Trophoblast cell (in vitro differentiated cells and primary cell): ENCODE measurements at regions not wholly inside any gene's neighbourhood (a gene's known extent, or its start where the extent isn't known, plus 50 kb on each side); places are given as distances from the start of the nearest gene placed in this dataset.

ENCODE experiments used
- DNase-seq, 2 donors: peaks; one replicate each; pipeline ENCODE4 v3.0.0-alpha.2; 2016
- H2AFZ ChIP-seq: 2 replicates; pipeline ENCODE4 v1.6.1; 2013; ENCODE audit warnings: low read length, moderate library complexity, mild to moderate bottlenecking; ENCODE audit not compliant: insufficient read depth, poor library complexity
- H2AK5ac ChIP-seq: 2 replicates; pipeline ENCODE4 v1.6.1; 2013; ENCODE audit warnings: mild to moderate bottlenecking, low read length
- H2BK120ac ChIP-seq: 2 replicates; pipeline ENCODE4 v1.6.1; 2013; ENCODE audit warnings: low read length, mild to moderate bottlenecking, moderate library complexity; ENCODE audit not compliant: insufficient read depth, poor library complexity
- H2BK12ac ChIP-seq: 2 replicates; pipeline ENCODE4 v1.6.1; 2013; ENCODE audit warnings: mild to moderate bottlenecking, low read length, moderate library complexity
- H2BK5ac ChIP-seq: 2 replicates; pipeline ENCODE4 v1.6.1; 2013; ENCODE audit warnings: low read length, low read depth, moderate library complexity, mild to moderate bottlenecking; ENCODE audit not compliant: poor library complexity
- H3K14ac ChIP-seq: 2 replicates; pipeline ENCODE4 v1.6.1; 2013; ENCODE audit warnings: mild to moderate bottlenecking, low read length
- H3K18ac ChIP-seq: 2 replicates; pipeline ENCODE4 v1.6.1; 2013; ENCODE audit warnings: mild to moderate bottlenecking, low read length
- H3K23ac ChIP-seq: 2 replicates; pipeline ENCODE4 v1.6.1; 2013; ENCODE audit warnings: low read length
- H3K27ac ChIP-seq: 2 replicates; pipeline ENCODE4 v1.5.1; 2013; ENCODE audit warnings: low read depth, mild to moderate bottlenecking, inconsistent platforms, low read length, moderate library complexity
- H3K27me3 ChIP-seq: 2 replicates; pipeline ENCODE4 v1.6.1; 2013; ENCODE audit warnings: inconsistent platforms, mild to moderate bottlenecking, low read length, moderate library complexity; ENCODE audit not compliant: insufficient read depth
- H3K36me3 ChIP-seq, 2 experiments: 1 replicate in 1 of 2; 2 replicates in 1 of 2; pipeline ENCODE4 v1.6.1; 2013; ENCODE audit warnings: low read length in 2 of 2, mild to moderate bottlenecking in 2 of 2, moderate library complexity in 1 of 2; ENCODE audit not compliant: insufficient read depth in 2 of 2, control insufficient read depth in 1 of 2
- H3K4ac ChIP-seq: 2 replicates; pipeline ENCODE4 v1.6.1; 2013; ENCODE audit warnings: low read depth, mild to moderate bottlenecking, low read length, moderate library complexity
- H3K4me1 ChIP-seq, 2 experiments: 1 replicate in 1 of 2; 2 replicates in 1 of 2; pipeline ENCODE4 v1.6.1; 2013; ENCODE audit warnings: low read length in 2 of 2, mild to moderate bottlenecking in 2 of 2, moderate library complexity in 1 of 2; ENCODE audit not compliant: insufficient read depth in 2 of 2, control insufficient read depth in 1 of 2
- H3K4me2 ChIP-seq: 2 replicates; pipeline ENCODE4 v1.6.1; 2013; ENCODE audit warnings: inconsistent platforms, mild to moderate bottlenecking, low read length, moderate library complexity
- H3K4me3 ChIP-seq: 2 replicates; pipeline ENCODE4 v1.5.1; 2013; ENCODE audit warnings: mild to moderate bottlenecking, low read depth, low read length, inconsistent platforms
- H3K79me1 ChIP-seq: one replicate; pipeline ENCODE4 v1.6.1; 2013; ENCODE audit warnings: low read length
- H3K79me2 ChIP-seq: 2 replicates; pipeline ENCODE4 v1.6.1; 2013; ENCODE audit warnings: low read length, mild to moderate bottlenecking; ENCODE audit not compliant: control insufficient read depth, insufficient read depth, poor library complexity
- H3K9ac ChIP-seq: 2 replicates; pipeline ENCODE4 v1.6.1; 2013; ENCODE audit warnings: mild to moderate bottlenecking, low read length
- H3K9me3 ChIP-seq: 2 replicates; pipeline ENCODE4 v1.6.1; 2013; ENCODE audit warnings: low read depth, mild to moderate bottlenecking, control low read depth, inconsistent platforms, low read length; ENCODE audit not compliant: insufficient read depth
- H4K12ac ChIP-seq: 2 replicates; pipeline ENCODE4 v1.6.1; 2013; ENCODE audit warnings: low read depth, mild to moderate bottlenecking, low read length, moderate library complexity
- H4K8ac ChIP-seq: 2 replicates; pipeline ENCODE4 v1.6.1; 2013; ENCODE audit warnings: low read depth, mild to moderate bottlenecking, low read length, moderate library complexity
- H4K91ac ChIP-seq: one replicate; pipeline ENCODE4 v1.6.1; 2013; ENCODE audit warnings: low read depth, mild to moderate bottlenecking, low read length, moderate library complexity
- WGBS: extraction: QIAGEN DNeasy Blood & Tissue Kit; methylation state at CpG from one replicate; pipeline ENCODE4 v1.1.7; 2013; ENCODE audit warnings: missing lambda C conversion rate; ENCODE audit not compliant: insufficient read length, insufficient coverage; ENCODE audit errors: extremely low coverage; 5-methylcytosine and 5-hydroxymethylcytosine counted together

GRCh38 chr16:17578981-17579874 lies 108.5 kb upstream of the XYLT1 start:
- Histone ChIP-seq H3K23ac (no peak overlapping the region), H3K79me1 (no peaks in the 10 kb centered on the region), H2AFZ (no peak overlapping the region), H2BK12ac (peak overlapping the region; percentile 57), H3K27ac (no peak overlapping the region), H3K36me3 (no peaks in the 10 kb centered on the region), H3K79me2 (no peaks in the 10 kb centered on the region), H3K9ac (no peak overlapping the region), H3K27me3 (no peaks in the 10 kb centered on the region), H3K4me1 (peaks cover 0 to 2% of the 10 kb centered on the region in 2 experiments), H3K4me3 (no peak overlapping the region), H3K9me3 (no peaks in the 10 kb centered on the region), H4K91ac (no peak overlapping the region), H2BK5ac (no peak overlapping the region), H3K4me2 (no peak overlapping the region), H2BK120ac (no peak overlapping the region), H3K14ac (no peak overlapping the region), H3K4ac (no peak overlapping the region), H2AK5ac (no peak overlapping the region), H3K18ac (no peak overlapping the region), H4K8ac (peak overlapping the region; percentile 58), H4K12ac (no peak overlapping the region)
- WGBS: no CpG with 5 or more reads among the region's 10 CpGs
- peak; percentile 74 to 94 for DNase-seq

- Histone ChIP-seq H3K9ac (no peak overlapping the region), H4K8ac (no peak overlapping the region), H3K9me3 (no peaks in the 10 kb centered on the region), H3K27me3 (no peaks in the 10 kb centered on the region), H4K12ac (no peak overlapping the region), H3K36me3 (no peaks in the 10 kb centered on the region), H2BK5ac (no peak overlapping the region), H3K18ac (no peak overlapping the region), H3K4me1 (peaks cover 9 to 13% of the 10 kb centered on the region in 2 experiments), H3K4me3 (no peak overlapping the region), H3K27ac (no peak overlapping the region), H3K79me1 (peaks cover 6% of the 10 kb centered on the region), H2BK120ac (no peak overlapping the region), H2BK12ac (no peak overlapping the region), H4K91ac (no peak overlapping the region), H3K79me2 (no peaks in the 10 kb centered on the region), H3K23ac (no peak overlapping the region), H3K4ac (no peak overlapping the region), H3K4me2 (no peak overlapping the region), H2AK5ac (no peak overlapping the region), H2AFZ (no peak overlapping the region), H3K14ac (no peak overlapping the region)
- WGBS: no CpG with 5 or more reads among the region's 3 CpGs
- DNase-seq: no peak
Measured at GRCh38 chr16:17574256-17574655, 103.5 kb upstream of the XYLT1 start.

- H3K4me3 ChIP-seq: no peak overlapping the region
- no peak overlapping the region for H3K23ac ChIP-seq
- no peak overlapping the region for H3K4ac ChIP-seq
- DNase-seq: peak; percentile 42 to 66
- peaks cover 6% of the 10 kb centered on the region for H3K79me1 ChIP-seq
- peaks cover 9 to 15% of the 10 kb centered on the region in 2 experiments for H3K4me1 ChIP-seq
- no peaks in the 10 kb centered on the region for H3K9me3 ChIP-seq
- H2BK5ac ChIP-seq: no peak overlapping the region
- H3K79me2 ChIP-seq: no peaks in the 10 kb centered on the region
- peak overlapping the region; percentile 52 for H2BK12ac ChIP-seq
- H4K12ac ChIP-seq: no peak overlapping the region
- no peak overlapping the region for H2BK120ac ChIP-seq
- H3K9ac ChIP-seq: no peak overlapping the region
- no peaks in the 10 kb centered on the region for H3K27me3 ChIP-seq
- H2AK5ac ChIP-seq: no peak overlapping the region
- H2AFZ ChIP-seq: no peak overlapping the region
- no peak overlapping the region for H3K14ac ChIP-seq
- H4K91ac ChIP-seq: no peak overlapping the region
- no peak overlapping the region for H4K8ac ChIP-seq
- H3K18ac ChIP-seq: no peak overlapping the region
- no peaks in the 10 kb centered on the region for H3K36me3 ChIP-seq
- no CpG with 5 or more reads among the region's 1 CpG for WGBS
- peak overlapping the region; percentile 70 for H3K27ac ChIP-seq
- H3K4me2 ChIP-seq: no peak overlapping the region
Measured at GRCh38 chr16:17572145-17572544, 101.4 kb upstream of the XYLT1 start.

- H3K27me3 ChIP-seq: no peaks in the 10 kb centered on the region
- no peak overlapping the region for H3K23ac ChIP-seq
- peak overlapping the region; percentile 46 for H3K27ac ChIP-seq
- no peak overlapping the region for H3K18ac ChIP-seq
- no peaks in the 10 kb centered on the region for H3K79me2 ChIP-seq
- H3K9me3 ChIP-seq: no peaks in the 10 kb centered on the region
- H2BK120ac ChIP-seq: peak overlapping the region; percentile 36
- H3K9ac ChIP-seq: no peak overlapping the region
- WGBS: no CpG with 5 or more reads among the region's 6 CpGs
- peaks cover 6% of the 10 kb centered on the region for H3K79me1 ChIP-seq
- H2AK5ac ChIP-seq: no peak overlapping the region
- H3K4me1 ChIP-seq: peaks cover 9 to 15% of the 10 kb centered on the region in 2 experiments
- H3K4ac ChIP-seq: no peak overlapping the region
- peak; percentile 89 to 97 for DNase-seq
- H3K14ac ChIP-seq: peak overlapping the region; percentile 85
- H4K91ac ChIP-seq: peak overlapping the region; percentile 39
- no peaks in the 10 kb centered on the region for H3K36me3 ChIP-seq
- H3K4me3 ChIP-seq: no peak overlapping the region
- no peak overlapping the region for H4K8ac ChIP-seq
- H2AFZ ChIP-seq: no peak overlapping the region
- H3K4me2 ChIP-seq: no peak overlapping the region
- H2BK5ac ChIP-seq: peak overlapping the region; percentile 16
- peak overlapping the region; percentile 75 for H2BK12ac ChIP-seq
- H4K12ac ChIP-seq: no peak overlapping the region
Measured at GRCh38 chr16:17571499-17572093, 100.8 kb upstream of the XYLT1 start.
